ENCODE measurements at regions not wholly inside any gene's neighbourhood (a gene's known extent, or its start where the extent isn't known, plus 50 kb on each side); places are given as distances from the start of the nearest gene placed in this dataset.

- DNase-seq (ENCODE audit: low spot score) (no peak), ATAC-seq (no peak)
- TF ChIP-seq EZH2phosphoT487 (IDR thresholded peaks at IDR 0.05; ENCODE audit: unreplicated experiment) (no peak), JUNB (IDR thresholded peaks at IDR 0.05; ENCODE audit: unreplicated experiment) (no peak), POLR2AphosphoS5 (IDR thresholded peaks at IDR 0.05; ENCODE audit: low read depth) (no peak), STAT1 (IDR thresholded peaks at IDR 0.05; ENCODE audit: unreplicated experiment) (no peak), ZNF331 (CRISPR knock-in tag; IDR thresholded peaks at IDR 0.05; ENCODE audit: low read depth) (no peak)
- TF ChIP-seq, protein P1, sequence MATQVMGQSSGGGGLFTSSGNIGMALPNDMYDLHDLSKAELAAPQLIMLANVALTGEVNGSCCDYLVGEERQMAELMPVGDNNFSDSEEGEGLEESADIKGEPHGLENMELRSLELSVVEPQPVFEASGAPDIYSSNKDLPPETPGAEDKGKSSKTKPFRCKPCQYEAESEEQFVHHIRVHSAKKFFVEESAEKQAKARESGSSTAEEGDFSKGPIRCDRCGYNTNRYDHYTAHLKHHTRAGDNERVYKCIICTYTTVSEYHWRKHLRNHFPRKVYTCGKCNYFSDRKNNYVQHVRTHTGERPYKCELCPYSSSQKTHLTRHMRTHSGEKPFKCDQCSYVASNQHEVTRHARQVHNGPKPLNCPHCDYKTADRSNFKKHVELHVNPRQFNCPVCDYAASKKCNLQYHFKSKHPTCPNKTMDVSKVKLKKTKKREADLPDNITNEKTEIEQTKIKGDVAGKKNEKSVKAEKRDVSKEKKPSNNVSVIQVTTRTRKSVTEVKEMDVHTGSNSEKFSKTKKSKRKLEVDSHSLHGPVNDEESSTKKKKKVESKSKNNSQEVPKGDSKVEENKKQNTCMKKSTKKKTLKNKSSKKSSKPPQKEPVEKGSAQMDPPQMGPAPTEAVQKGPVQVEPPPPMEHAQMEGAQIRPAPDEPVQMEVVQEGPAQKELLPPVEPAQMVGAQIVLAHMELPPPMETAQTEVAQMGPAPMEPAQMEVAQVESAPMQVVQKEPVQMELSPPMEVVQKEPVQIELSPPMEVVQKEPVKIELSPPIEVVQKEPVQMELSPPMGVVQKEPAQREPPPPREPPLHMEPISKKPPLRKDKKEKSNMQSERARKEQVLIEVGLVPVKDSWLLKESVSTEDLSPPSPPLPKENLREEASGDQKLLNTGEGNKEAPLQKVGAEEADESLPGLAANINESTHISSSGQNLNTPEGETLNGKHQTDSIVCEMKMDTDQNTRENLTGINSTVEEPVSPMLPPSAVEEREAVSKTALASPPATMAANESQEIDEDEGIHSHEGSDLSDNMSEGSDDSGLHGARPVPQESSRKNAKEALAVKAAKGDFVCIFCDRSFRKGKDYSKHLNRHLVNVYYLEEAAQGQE (IDR thresholded peaks at IDR 0.05; ENCODE audit: unreplicated experiment): no peak
- no peak overlapping the region for H3K4me2 ChIP-seq
- H3K4me1 Mint-ChIP-seq: no peaks in the 10 kb centered on the region; the same call in 1 of the 3 replicates
- no peak overlapping the region for H3K4me3 Mint-ChIP-seq
- no peaks in the 10 kb centered on the region for H4K20me1 ChIP-seq (replicated peaks; ENCODE audit: insufficient read depth)
- no peaks in the 10 kb centered on the region for H3K9me2 ChIP-seq (ENCODE audit: insufficient read depth)
- H3K27me3 ChIP-seq (ENCODE audit: insufficient read depth): no peaks in the 10 kb centered on the region
- peaks cover 3% of the 10 kb centered on the region for H3K27me3 Mint-ChIP-seq (ENCODE audit: insufficient read depth, low read depth, poor library complexity)
- no peaks in the 10 kb centered on the region for H3K9me3 Mint-ChIP-seq
- no peaks in the 10 kb centered on the region for H3K4me1 ChIP-seq (ENCODE audit: insufficient read depth)
- no peak overlapping the region for H3K27ac Mint-ChIP-seq
- no peaks in the 10 kb centered on the region for H3K36me3 ChIP-seq (ENCODE audit: insufficient read depth)
- no peak overlapping the region for H3K4me3 ChIP-seq
- H3K27ac ChIP-seq (ENCODE audit: low read depth): no peak overlapping the region
- no peak overlapping the region for H2AFZ ChIP-seq
- H3F3A ChIP-seq (replicated peaks; ENCODE audit: low read depth): no peaks in the 10 kb centered on the region
- H3K79me2 ChIP-seq (replicated peaks; ENCODE audit: insufficient read depth): no peaks in the 10 kb centered on the region
- H3K36me3 Mint-ChIP-seq (ENCODE audit: low read depth): no peaks in the 10 kb centered on the region
Measured at GRCh38 chr9:89882930-89883361, 278.1 kb downstream of the GADD45G start.

- Mint-ChIP-seq H3K36me3 (ENCODE audit: low read depth) (no peaks in the 10 kb centered on the region), H3K27me3 (ENCODE audit: insufficient read depth, low read depth, poor library complexity) (peaks cover 3% of the 10 kb centered on the region), H3K27ac (no peak overlapping the region), H3K4me3 (no peak overlapping the region), H3K4me1 (no peaks in the 10 kb centered on the region; the same call in 1 of the 3 replicates), H3K9me3 (no peaks in the 10 kb centered on the region)
- Histone ChIP-seq H2AFZ (no peak overlapping the region), H4K20me1 (replicated peaks; ENCODE audit: insufficient read depth) (no peaks in the 10 kb centered on the region), H3K27me3 (ENCODE audit: insufficient read depth) (no peaks in the 10 kb centered on the region), H3F3A (replicated peaks; ENCODE audit: low read depth) (no peaks in the 10 kb centered on the region), H3K36me3 (ENCODE audit: insufficient read depth) (no peaks in the 10 kb centered on the region), H3K4me2 (no peak overlapping the region), H3K4me1 (ENCODE audit: insufficient read depth) (no peaks in the 10 kb centered on the region), H3K9me2 (ENCODE audit: insufficient read depth) (no peaks in the 10 kb centered on the region), H3K27ac (ENCODE audit: low read depth) (no peak overlapping the region), H3K4me3 (no peak overlapping the region), H3K79me2 (replicated peaks; ENCODE audit: insufficient read depth) (no peaks in the 10 kb centered on the region)
- DNase-seq (ENCODE audit: low spot score): no peak
- no peak for ATAC-seq
- TF ChIP-seq JUNB (IDR thresholded peaks at IDR 0.05; ENCODE audit: unreplicated experiment): no peak
- no peak for TF ChIP-seq EZH2 (IDR thresholded peaks at IDR 0.05; ENCODE audit: low read depth, unreplicated experiment)
- TF ChIP-seq, protein P2, sequence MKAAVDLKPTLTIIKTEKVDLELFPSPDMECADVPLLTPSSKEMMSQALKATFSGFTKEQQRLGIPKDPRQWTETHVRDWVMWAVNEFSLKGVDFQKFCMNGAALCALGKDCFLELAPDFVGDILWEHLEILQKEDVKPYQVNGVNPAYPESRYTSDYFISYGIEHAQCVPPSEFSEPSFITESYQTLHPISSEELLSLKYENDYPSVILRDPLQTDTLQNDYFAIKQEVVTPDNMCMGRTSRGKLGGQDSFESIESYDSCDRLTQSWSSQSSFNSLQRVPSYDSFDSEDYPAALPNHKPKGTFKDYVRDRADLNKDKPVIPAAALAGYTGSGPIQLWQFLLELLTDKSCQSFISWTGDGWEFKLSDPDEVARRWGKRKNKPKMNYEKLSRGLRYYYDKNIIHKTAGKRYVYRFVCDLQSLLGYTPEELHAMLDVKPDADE (IDR thresholded peaks at IDR 0.05): no peak
- TF ChIP-seq ZNF114 (CRISPR knock-in tag; IDR thresholded peaks at IDR 0.05): no peak
- no peak for TF ChIP-seq NANOG (IDR thresholded peaks at IDR 0.05; ENCODE audit: borderline replicate concordance)
- no peak for TF ChIP-seq EZH2phosphoT487 (IDR thresholded peaks at IDR 0.05; ENCODE audit: unreplicated experiment)
- no peak for TF ChIP-seq STAT1 (IDR thresholded peaks at IDR 0.05; ENCODE audit: unreplicated experiment)
- TF ChIP-seq ZNF331 (CRISPR knock-in tag; IDR thresholded peaks at IDR 0.05; ENCODE audit: low read depth): no peak
- TF ChIP-seq CTCF (conservative IDR thresholded peaks at IDR 0.05; ENCODE audit: low read depth in 2 of 2): no peak
- no peak for TF ChIP-seq CREB1 (CRISPR knock-in tag; IDR thresholded peaks at IDR 0.05; ENCODE audit: low read depth)
- TF ChIP-seq, protein P1 (IDR thresholded peaks at IDR 0.05; ENCODE audit: unreplicated experiment): no peak
- TF ChIP-seq POLR2AphosphoS5 (IDR thresholded peaks at IDR 0.05; ENCODE audit: low read depth): no peak
Measured at GRCh38 chr9:89883401-89884341, 278.9 kb downstream of the GADD45G start.

All from GM23338 (cell line).